ENCODE measurements at regions not wholly inside any gene's neighbourhood (a gene's known extent, or its start where the extent isn't known, plus 50 kb on each side); places are given as distances from the start of the nearest gene placed in this dataset.
"Not testable (repeated sequence)": the region's sequence is repeated elsewhere in the genome, so short reads cannot be mapped to it uniquely, and the experiment has no call there.

DNA sequence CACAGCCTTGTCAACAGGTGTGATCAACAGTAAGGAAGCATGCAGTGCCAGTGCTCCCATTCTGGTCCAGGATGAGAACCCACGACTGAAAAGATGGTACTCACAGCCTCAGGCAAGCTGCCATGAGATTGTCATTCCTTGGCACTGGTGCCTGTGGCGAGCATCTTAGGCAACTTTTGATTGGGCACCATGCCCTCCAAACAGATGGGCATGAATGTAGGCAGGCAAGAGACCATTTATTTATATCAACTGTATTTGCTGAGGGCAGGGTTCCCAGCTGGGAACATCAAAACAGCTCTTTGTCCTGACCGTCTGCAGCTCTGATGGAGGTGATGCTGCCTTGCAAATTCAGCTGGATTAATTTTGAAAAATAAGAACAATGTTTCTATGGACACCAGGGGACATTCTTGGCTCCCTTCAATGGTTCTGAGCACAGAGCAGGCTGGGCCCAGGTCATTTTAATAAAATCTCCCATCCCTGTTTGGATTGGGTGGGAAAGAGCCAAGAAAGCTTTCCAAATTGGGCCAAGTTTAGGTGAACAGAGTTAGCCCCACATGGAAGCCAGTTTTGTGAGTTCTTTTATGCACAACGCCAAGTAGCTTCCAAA is 522.5 kb downstream of the RMST start:
- no peak overlapping the region for H3K4me3 Mint-ChIP-seq
- no peak for DNase-seq
- peaks cover 4 to 5% of the 10 kb centered on the region in 2 donors for H3K9me3 Mint-ChIP-seq
- Histone ChIP-seq H3K4me1 (ENCODE audit: control insufficient read depth, insufficient read depth, low read length) (no peaks in the 10 kb centered on the region), H3K9me3 (ENCODE audit: control insufficient read depth, insufficient read depth, low read length) (no peaks in the 10 kb centered on the region), H3K36me3 (ENCODE audit: control insufficient read depth, insufficient read depth, low read length) (no peaks in the 10 kb centered on the region), H3K27me3 (ENCODE audit: control insufficient read depth, insufficient read depth, low read length) (no peaks in the 10 kb centered on the region), H3K4me3 (ENCODE audit: low read length) (no peak overlapping the region), H3K27ac (ENCODE audit: low read length) (no peak overlapping the region)
- no peaks in the 10 kb centered on the region for H3K4me1 Mint-ChIP-seq
- no peak for ATAC-seq
- H3K36me3 Mint-ChIP-seq, result no peaks in the 10 kb centered on the region
- TF ChIP-seq, protein P1, sequence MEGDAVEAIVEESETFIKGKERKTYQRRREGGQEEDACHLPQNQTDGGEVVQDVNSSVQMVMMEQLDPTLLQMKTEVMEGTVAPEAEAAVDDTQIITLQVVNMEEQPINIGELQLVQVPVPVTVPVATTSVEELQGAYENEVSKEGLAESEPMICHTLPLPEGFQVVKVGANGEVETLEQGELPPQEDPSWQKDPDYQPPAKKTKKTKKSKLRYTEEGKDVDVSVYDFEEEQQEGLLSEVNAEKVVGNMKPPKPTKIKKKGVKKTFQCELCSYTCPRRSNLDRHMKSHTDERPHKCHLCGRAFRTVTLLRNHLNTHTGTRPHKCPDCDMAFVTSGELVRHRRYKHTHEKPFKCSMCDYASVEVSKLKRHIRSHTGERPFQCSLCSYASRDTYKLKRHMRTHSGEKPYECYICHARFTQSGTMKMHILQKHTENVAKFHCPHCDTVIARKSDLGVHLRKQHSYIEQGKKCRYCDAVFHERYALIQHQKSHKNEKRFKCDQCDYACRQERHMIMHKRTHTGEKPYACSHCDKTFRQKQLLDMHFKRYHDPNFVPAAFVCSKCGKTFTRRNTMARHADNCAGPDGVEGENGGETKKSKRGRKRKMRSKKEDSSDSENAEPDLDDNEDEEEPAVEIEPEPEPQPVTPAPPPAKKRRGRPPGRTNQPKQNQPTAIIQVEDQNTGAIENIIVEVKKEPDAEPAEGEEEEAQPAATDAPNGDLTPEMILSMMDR (IDR thresholded peaks at IDR 0.05), result no peak
- intact Hi-C loops (cut with micrococcal nuclease), result no loop called here
- no peak overlapping the region for H3K27ac Mint-ChIP-seq
- no peaks in the 10 kb centered on the region for H3K27me3 Mint-ChIP-seq (ENCODE audit: low read depth in 2 of 2)
- WGBS (ENCODE audit: insufficient coverage), result 80% methylated on average over 4 of the region's 4 CpGs

DNA sequence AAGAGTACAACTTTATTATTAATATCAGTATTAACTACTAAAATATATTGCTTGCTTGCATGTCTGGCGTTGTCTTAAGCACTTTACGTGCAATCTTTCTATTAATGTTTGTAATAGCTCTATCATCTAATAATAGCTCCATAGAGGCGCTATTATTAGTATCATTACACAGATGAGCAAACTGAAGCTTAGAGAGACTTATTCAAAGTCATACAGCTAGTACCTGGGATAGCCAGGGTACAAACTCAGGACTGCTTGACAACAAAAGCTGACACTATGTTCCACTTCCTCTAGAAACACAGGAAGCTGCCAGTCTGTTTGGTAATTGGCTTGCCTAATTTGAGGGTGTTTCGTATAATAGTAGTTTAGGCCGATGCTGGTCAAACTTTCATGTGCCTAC is 523.2 kb downstream of the RMST start:
- H3K9me3 ChIP-seq (ENCODE audit: control insufficient read depth, insufficient read depth, low read length), result no peaks in the 10 kb centered on the region
- ATAC-seq (no peak), DNase-seq (no peak)
- H3K4me3 ChIP-seq (ENCODE audit: low read length), result no peak overlapping the region
- TF ChIP-seq, protein P1 (IDR thresholded peaks at IDR 0.05), result no peak
- H3K27ac ChIP-seq (ENCODE audit: low read length), result no peak overlapping the region
- H3K4me1 Mint-ChIP-seq, result no peaks in the 10 kb centered on the region
- no peaks in the 10 kb centered on the region for H3K36me3 Mint-ChIP-seq
- WGBS (ENCODE audit: insufficient coverage), result 80% methylated on average over 3 of the region's 5 CpGs
- no peaks in the 10 kb centered on the region for H3K27me3 Mint-ChIP-seq (ENCODE audit: low read depth in 2 of 2)
- H3K36me3 ChIP-seq (ENCODE audit: control insufficient read depth, insufficient read depth, low read length), result no peaks in the 10 kb centered on the region
- H3K27ac Mint-ChIP-seq, result no peak overlapping the region
- no peak overlapping the region for H3K4me3 Mint-ChIP-seq
- intact Hi-C loops (cut with micrococcal nuclease), result no loop called here
- H3K27me3 ChIP-seq (ENCODE audit: control insufficient read depth, insufficient read depth, low read length), result no peaks in the 10 kb centered on the region
- H3K9me3 Mint-ChIP-seq, result peaks cover 4 to 5% of the 10 kb centered on the region in 2 donors
- no peaks in the 10 kb centered on the region for H3K4me1 ChIP-seq (ENCODE audit: control insufficient read depth, insufficient read depth, low read length)

DNA sequence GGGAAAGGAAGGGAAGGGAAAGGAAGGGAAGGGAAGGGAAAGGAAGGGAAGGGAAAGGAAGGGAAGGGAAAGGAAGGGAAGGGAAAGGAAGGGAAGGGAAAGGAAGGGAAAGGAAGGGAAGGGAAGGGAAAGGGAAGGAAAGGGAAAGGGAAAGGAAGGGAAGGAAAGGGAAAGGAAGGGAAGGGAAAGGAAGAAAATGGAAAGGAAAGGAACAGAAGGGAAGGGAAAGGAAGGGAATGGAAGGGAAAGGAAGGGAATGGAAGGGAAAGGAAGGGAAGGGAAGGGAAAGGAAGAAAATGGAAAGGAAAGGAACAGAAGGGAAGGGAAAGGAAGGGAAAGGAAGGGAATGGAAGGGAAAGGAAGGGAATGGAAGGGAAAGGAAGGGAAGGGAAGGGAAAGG is 526.0 kb downstream of the RMST start:
- ATAC-seq; H3K4me1 Mint-ChIP-seq; H3K4me1 ChIP-seq (ENCODE audit: control insufficient read depth, insufficient read depth, low read length); H3K36me3 Mint-ChIP-seq; H3K27ac Mint-ChIP-seq; H3K4me3 Mint-ChIP-seq; H3K27me3 Mint-ChIP-seq (ENCODE audit: low read depth in 2 of 2); H3K27me3 ChIP-seq (ENCODE audit: control insufficient read depth, insufficient read depth, low read length); DNase-seq; H3K36me3 ChIP-seq (ENCODE audit: control insufficient read depth, insufficient read depth, low read length); H3K4me3 ChIP-seq (ENCODE audit: low read length); H3K27ac ChIP-seq (ENCODE audit: low read length); intact Hi-C loops (cut with micrococcal nuclease); H3K9me3 ChIP-seq (ENCODE audit: control insufficient read depth, insufficient read depth, low read length): not testable (repeated sequence)
- peaks cover 5 to 11% of the 10 kb centered on the region in 2 donors for H3K9me3 Mint-ChIP-seq

DNA sequence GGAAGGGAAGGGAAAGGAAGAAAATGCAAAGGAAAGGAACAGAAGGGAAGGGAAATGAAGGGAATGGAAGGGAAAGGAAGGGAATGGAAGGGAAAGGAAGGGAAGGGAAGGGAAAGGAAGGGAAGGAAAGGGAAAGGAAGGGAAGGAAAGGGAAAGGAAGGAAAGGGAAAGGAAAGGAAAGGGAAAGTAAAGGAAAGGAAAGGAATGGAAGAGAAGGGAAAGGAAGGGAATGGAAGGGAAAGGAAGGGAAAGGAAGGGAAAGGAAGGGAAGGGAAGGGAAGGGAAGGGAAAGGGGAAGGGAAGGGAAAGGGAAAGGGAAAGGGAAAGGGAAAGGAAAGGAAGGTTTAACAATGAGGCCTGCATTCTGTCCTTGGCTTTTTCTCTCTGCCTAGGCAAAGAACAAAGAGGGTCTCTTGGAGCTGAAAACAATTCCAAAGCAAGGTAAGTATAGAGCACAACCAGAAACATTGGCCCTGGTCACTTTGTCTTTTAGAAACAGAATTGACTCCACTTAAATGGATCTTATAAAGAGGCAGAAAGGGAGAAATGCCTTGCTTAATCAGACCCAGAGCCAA is 525.9 kb upstream of the TMPO start:
- Histone ChIP-seq H3K9me3 (ENCODE audit: control insufficient read depth, insufficient read depth, low read length) (no peaks in the 10 kb centered on the region), H3K27me3 (ENCODE audit: control insufficient read depth, insufficient read depth, low read length) (no peaks in the 10 kb centered on the region), H3K4me1 (ENCODE audit: control insufficient read depth, insufficient read depth, low read length) (no peaks in the 10 kb centered on the region), H3K27ac (ENCODE audit: low read length) (no peak overlapping the region), H3K4me3 (ENCODE audit: low read length) (no peak overlapping the region), H3K36me3 (ENCODE audit: control insufficient read depth, insufficient read depth, low read length) (no peaks in the 10 kb centered on the region)
- ATAC-seq, result no peak
- H3K4me3 Mint-ChIP-seq, result no peak overlapping the region
- H3K27ac Mint-ChIP-seq, result no peak overlapping the region
- no peaks in the 10 kb centered on the region for H3K36me3 Mint-ChIP-seq
- H3K27me3 Mint-ChIP-seq (ENCODE audit: low read depth in 2 of 2), result no peaks in the 10 kb centered on the region
- TF ChIP-seq, protein P1 (IDR thresholded peaks at IDR 0.05), result no peak
- intact Hi-C loops (cut with micrococcal nuclease), result no loop called here
- H3K9me3 Mint-ChIP-seq, result peaks cover 5 to 11% of the 10 kb centered on the region in 2 donors
- no peak for DNase-seq
- no peaks in the 10 kb centered on the region for H3K4me1 Mint-ChIP-seq
